Breast epithelium (tissue), 4 donors: ENCODE measurements at regions not wholly inside any gene's neighbourhood (a gene's known extent, or its start where the extent isn't known, plus 50 kb on each side); places are given as distances from the start of the nearest gene placed in this dataset.
"Not testable (repeated sequence)": the region's sequence is repeated elsewhere in the genome, so short reads cannot be mapped to it uniquely, and the experiment has no call there.

Experiments used
- DNase-seq, 2 donors: peaks; one replicate each; pipeline ENCODE4 v3.0.0-alpha.2; 2019; ENCODE audit warnings: low spot score in 2 of 2
- H3K27ac ChIP-seq, 2 donors: fragments of 200-600 bp; sonication (generic) in 1 of 2; one replicate each; pipeline ENCODE4 v1.5.1; 2016 to 2019; ENCODE audit warnings: mild to moderate bottlenecking in 1 of 2
- H3K27me3 ChIP-seq, 2 donors: fragments of 200-600 bp; sonication (generic) in 1 of 2; one replicate each; pipeline versions ENCODE4 v1.5.1 to v1.6.0; 2017 to 2019; ENCODE audit warnings: control low read depth in 1 of 2, mild to moderate bottlenecking in 1 of 2
- H3K36me3 ChIP-seq: fragments of 200-600 bp; one replicate; pipeline ENCODE4 v1.5.1; 2019
- H3K4me1 ChIP-seq, 2 donors: fragments of 200-600 bp; sonication (generic); one replicate each; pipeline ENCODE4 v1.5.1; 2016 to 2019; ENCODE audit warnings: control low read depth in 1 of 2
- H3K4me3 ChIP-seq, 3 donors: fragments of 200-600 bp; sonication (generic); 1 replicate in 2 of 3; 2 replicates in 1 of 3; pipeline ENCODE4 v1.5.1; 2016 to 2019; ENCODE audit warnings: mild to moderate bottlenecking in 3 of 3, moderate library complexity in 2 of 3
- H3K9me3 ChIP-seq, 2 donors: fragments of 200-600 bp; sonication (generic) in 1 of 2; one replicate each; pipeline ENCODE4 v1.5.1; 2016 to 2019; ENCODE audit warnings: control low read depth in 1 of 2
- CTCF ChIP-seq, 3 donors: fragments of 450-650 bp; IDR thresholded peaks; one replicate each; pipeline ENCODE4 v1.5.1; 2016 to 2017; ENCODE audit warnings: antibody characterized with exemption in 3 of 3, mild to moderate bottlenecking in 3 of 3, moderate library complexity in 3 of 3
- POLR2A ChIP-seq: fragments of 450-650 bp; IDR thresholded peaks from one replicate; pipeline ENCODE4 v1.6.1; 2016; ENCODE audit warnings: antibody characterized with exemption, mild to moderate bottlenecking, moderate library complexity
- POLR2AphosphoS5 ChIP-seq, 3 donors: sonication (generic); formaldehyde crosslinking; IDR thresholded peaks; one replicate each; pipeline ENCODE4 v1.6.1; 2017; ENCODE audit warnings: antibody characterized with exemption in 3 of 3
- intact Hi-C: fragments of 100-400 bp; cut with DNase I; formaldehyde crosslinking; loops from one replicate; pipeline ENCODE4 v1.15.1; 2023; ENCODE audit warnings: low total_unique reads

GRCh38 chr7:68217426-68217825, 1220.8 kb downstream of the TYW1 start:
- no peaks in the 10 kb centered on the region for H3K4me1 ChIP-seq
- no peaks in the 10 kb centered on the region for H3K36me3 ChIP-seq
- no peaks in the 10 kb centered on the region for H3K9me3 ChIP-seq
- H3K4me3 ChIP-seq, result no peak overlapping the region
- no peaks in the 10 kb centered on the region for H3K27me3 ChIP-seq
- intact Hi-C loops, result no loop called here
- H3K27ac ChIP-seq, result no peak overlapping the region
- no peak for DNase-seq
- TF ChIP-seq POLR2AphosphoS5 (IDR thresholded peaks at IDR 0.05), result no peak
- TF ChIP-seq POLR2A, result no peak
- TF ChIP-seq CTCF (IDR thresholded peaks at IDR 0.05), result no peak

GRCh38 chr7:68218461-68218860, 1221.8 kb downstream of the TYW1 start:
- Histone ChIP-seq H3K4me1 (no peaks in the 10 kb centered on the region), H3K4me3 (no peak overlapping the region), H3K27ac (no peak overlapping the region), H3K27me3 (no peaks in the 10 kb centered on the region), H3K36me3 (no peaks in the 10 kb centered on the region), H3K9me3 (no peaks in the 10 kb centered on the region)
- TF ChIP-seq CTCF (IDR thresholded peaks at IDR 0.05), result no peak
- no peak for TF ChIP-seq POLR2A
- TF ChIP-seq POLR2AphosphoS5 (IDR thresholded peaks at IDR 0.05), result no peak
- DNase-seq, result no peak
- intact Hi-C loops, result no loop called here

GRCh38 chr7:68222311-68222710, 1225.7 kb downstream of the TYW1 start:
- Histone ChIP-seq H3K36me3 (no peaks in the 10 kb centered on the region), H3K9me3 (no peaks in the 10 kb centered on the region), H3K27ac (no peak overlapping the region), H3K27me3 (no peaks in the 10 kb centered on the region), H3K4me3 (no peak overlapping the region), H3K4me1 (no peaks in the 10 kb centered on the region)
- DNase-seq, result no peak
- intact Hi-C loops, result loop anchor here (1.0 kb wide), 1 partner anchor 14 kb away; no protein-coding TSS in a partner anchor
- TF ChIP-seq POLR2A (no peak), POLR2AphosphoS5 (IDR thresholded peaks at IDR 0.05) (no peak), CTCF (IDR thresholded peaks at IDR 0.05) (no peak)

- intact Hi-C loops, result no loop called here
- Histone ChIP-seq H3K27me3 (no peaks in the 10 kb centered on the region), H3K4me1 (no peaks in the 10 kb centered on the region), H3K9me3 (no peaks in the 10 kb centered on the region), H3K4me3 (no peak overlapping the region), H3K36me3 (no peaks in the 10 kb centered on the region), H3K27ac (no peak overlapping the region)
- DNase-seq, result peak in 1 of 2 donors; percentile 20
- TF ChIP-seq CTCF (IDR thresholded peaks at IDR 0.05) (no peak), POLR2A (no peak), POLR2AphosphoS5 (IDR thresholded peaks at IDR 0.05) (no peak)
Observed at GRCh38 chr7:68224041-68224741, 1227.6 kb downstream of the TYW1 start.

GRCh38 chr7:68231011-68231410, 1234.4 kb downstream of the TYW1 start:
- H3K4me1 ChIP-seq, H3K9me3 ChIP-seq, H3K27ac ChIP-seq, H3K27me3 ChIP-seq, H3K4me3 ChIP-seq, DNase-seq, intact Hi-C loops, H3K36me3 ChIP-seq: not testable (repeated sequence)
